Kidney (tissue), 13 donors: ENCODE measurements at regions not wholly inside any gene's neighbourhood (a gene's known extent, or its start where the extent isn't known, plus 50 kb on each side); places are given as distances from the start of the nearest gene placed in this dataset.
"Not testable (repeated sequence)": the region's sequence is repeated elsewhere in the genome, so short reads cannot be mapped to it uniquely, and the experiment has no call there.

Experiments
- DNase-seq, 5 donors: peaks; one replicate each; pipeline ENCODE4 v3.0.0-alpha.2; 2013 to 2020
- FAIRE-seq: peaks from 2 replicates; lab custom pipeline; 2012; peaks lifted over from hg19 to GRCh38; lab: Jason Lieb, UNC
- H3K27ac ChIP-seq, 2 donors: one replicate each; pipeline ENCODE4 v1.7.0; 2013; ENCODE audit warnings: low read depth in 2 of 2, low read length in 2 of 2, inconsistent platforms in 1 of 2
- H3K27me3 ChIP-seq: one replicate; pipeline ENCODE4 v1.7.1; 2013; ENCODE audit warnings: low read length, inconsistent platforms; ENCODE audit not compliant: control insufficient read depth, insufficient read depth
- H3K36me3 ChIP-seq, 3 donors: one replicate each; pipeline versions ENCODE4 v1.7.0 to v1.7.1; 2013; ENCODE audit warnings: low read length in 3 of 3, control low read depth in 1 of 3, inconsistent platforms in 1 of 3; ENCODE audit not compliant: insufficient read depth in 3 of 3, control insufficient read depth in 2 of 3
- H3K4me1 ChIP-seq, 3 donors: one replicate each; pipeline versions ENCODE4 v1.7.0 to v1.7.1; 2013; ENCODE audit warnings: low read length in 3 of 3, inconsistent platforms in 1 of 3, low read depth in 1 of 3; ENCODE audit not compliant: control insufficient read depth in 2 of 3, insufficient read depth in 2 of 3
- H3K4me3 ChIP-seq, 3 donors: one replicate each; pipeline versions ENCODE4 v1.7.0 to v1.8.1; 2013; ENCODE audit warnings: low read length in 3 of 3, control low read depth in 1 of 3, inconsistent platforms in 1 of 3
- H3K9ac ChIP-seq, 3 donors: one replicate each; pipeline versions ENCODE4 v1.7.0 to v1.7.1; 2013; ENCODE audit warnings: low read length in 3 of 3, control low read depth in 1 of 3, inconsistent platforms in 1 of 3
- H3K9me3 ChIP-seq, 3 donors: one replicate each; pipeline versions ENCODE4 v1.7.0 to v1.7.1; 2013; ENCODE audit warnings: low read length in 3 of 3, control low read depth in 1 of 3, inconsistent platforms in 1 of 3; ENCODE audit not compliant: control insufficient read depth in 2 of 3, insufficient read depth in 1 of 3
- CTCF ChIP-seq: IDR thresholded peaks from 3 replicates; pipeline ENCODE4 v1.5.1; 2012; ENCODE audit warnings: mild to moderate bottlenecking, moderate library complexity, borderline replicate concordance; ENCODE audit not compliant: insufficient read depth; ENCODE audit errors: extremely low read depth
- intact Hi-C: fragments of 100-400 bp; cut with DNase I; formaldehyde crosslinking; loops from one replicate; pipeline ENCODE4 v1.11.1; 2022
- donor health status: control.
- donor health status: control.
- donor health status: control.
- donor health status: control.
- donor health status: control.
- donor health status: DM: yes; HTN: yes; CAD: no.
- donor health status: Normal renal cell carcinoma (clear cell type).

DNA sequence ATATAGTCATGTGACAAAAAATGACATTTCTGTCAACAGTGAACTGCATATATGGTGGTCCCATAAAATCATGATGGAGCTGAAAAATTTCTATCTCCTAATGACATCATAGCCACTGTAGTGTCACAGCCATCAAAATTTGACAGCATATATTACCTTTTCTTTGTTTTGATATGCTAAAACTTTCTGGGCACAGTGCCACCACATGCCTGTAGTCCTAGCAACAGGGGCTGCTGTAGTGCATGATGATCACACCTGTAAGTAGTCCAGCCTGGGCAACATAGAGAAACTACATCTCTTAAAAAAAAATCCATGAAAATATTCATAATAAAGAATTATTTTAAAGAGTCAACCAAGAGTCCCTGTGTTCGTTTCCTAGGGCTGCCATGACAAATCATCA, 155.5 kb upstream of the SERTAD2 start:
- Histone ChIP-seq H3K9ac (no peak overlapping the region), H3K4me1 (no peaks in the 10 kb centered on the region), H3K36me3 (no peaks in the 10 kb centered on the region), H3K27ac (no peak overlapping the region), H3K9me3 (peaks cover 0 to 3% (median 0%) of the 10 kb centered on the region in 3 donors), H3K27me3 (no peaks in the 10 kb centered on the region), H3K4me3 (no peak overlapping the region)
- intact Hi-C loops, result no loop called here
- no peak for TF ChIP-seq CTCF
- DNase-seq (peak in 2 of 5 donors; percentile 21 to 29), FAIRE-seq (no peak)

- intact Hi-C loops, result no loop called here
- FAIRE-seq (no peak), DNase-seq (peak in 1 of 5 donors; percentile 24)
- Histone ChIP-seq H3K36me3 (no peaks in the 10 kb centered on the region), H3K4me1 (no peaks in the 10 kb centered on the region), H3K9me3 (peaks cover 0 to 3% (median 0%) of the 10 kb centered on the region in 3 donors), H3K4me3 (no peak overlapping the region), H3K27ac (no peak overlapping the region), H3K27me3 (no peaks in the 10 kb centered on the region), H3K9ac (no peak overlapping the region)
- TF ChIP-seq CTCF, result no peak
These were observed 158.6 kb upstream of the SERTAD2 start for GRCh38 chr2:64812285-64812684.

- no peaks in the 10 kb centered on the region for H3K4me1 ChIP-seq
- H3K27ac ChIP-seq, result no peak overlapping the region
- H3K9ac ChIP-seq, result no peak overlapping the region
- no peak for TF ChIP-seq CTCF
- FAIRE-seq (no peak), DNase-seq (no peak)
- no peak overlapping the region for H3K4me3 ChIP-seq
- H3K9me3 ChIP-seq, result no peaks in the 10 kb centered on the region
- no peaks in the 10 kb centered on the region for H3K36me3 ChIP-seq
- H3K27me3 ChIP-seq, result no peaks in the 10 kb centered on the region
- intact Hi-C loops, result no loop called here
These were observed 160.3 kb upstream of the SERTAD2 start for GRCh38 chr2:64814007-64814406.

- H3K27ac ChIP-seq, H3K27me3 ChIP-seq, H3K4me1 ChIP-seq, intact Hi-C loops, H3K9ac ChIP-seq, H3K9me3 ChIP-seq, H3K4me3 ChIP-seq, H3K36me3 ChIP-seq, DNase-seq, FAIRE-seq: not testable (repeated sequence)
These were observed 162.8 kb upstream of the SERTAD2 start for GRCh38 chr2:64816526-64816925.
